GM12865 (cell line): ENCODE measurements at regions not wholly inside any gene's neighbourhood (a gene's known extent, or its start where the extent isn't known, plus 50 kb on each side); places are given as distances from the start of the nearest gene placed in this dataset.

Experiments used
- DNase-seq: peaks from one replicate; pipeline ENCODE4 v3.0.0; 2010; ENCODE audit warnings: low read depth
- H3K4me3 ChIP-seq: 2 replicates; pipeline ENCODE4 v1.5.1; 2011; ENCODE audit warnings: mild to moderate bottlenecking, low read depth, low read length, control low read depth
- TF ChIP-seq, protein P1 (sequence below): IDR thresholded peaks from 2 replicates; pipeline ENCODE4 v1.5.1; 2011; ENCODE audit warnings: low read length, control low read depth, low read depth, inconsistent platforms; ENCODE audit not compliant: insufficient read depth; ENCODE audit errors: missing control alignments

DNA sequence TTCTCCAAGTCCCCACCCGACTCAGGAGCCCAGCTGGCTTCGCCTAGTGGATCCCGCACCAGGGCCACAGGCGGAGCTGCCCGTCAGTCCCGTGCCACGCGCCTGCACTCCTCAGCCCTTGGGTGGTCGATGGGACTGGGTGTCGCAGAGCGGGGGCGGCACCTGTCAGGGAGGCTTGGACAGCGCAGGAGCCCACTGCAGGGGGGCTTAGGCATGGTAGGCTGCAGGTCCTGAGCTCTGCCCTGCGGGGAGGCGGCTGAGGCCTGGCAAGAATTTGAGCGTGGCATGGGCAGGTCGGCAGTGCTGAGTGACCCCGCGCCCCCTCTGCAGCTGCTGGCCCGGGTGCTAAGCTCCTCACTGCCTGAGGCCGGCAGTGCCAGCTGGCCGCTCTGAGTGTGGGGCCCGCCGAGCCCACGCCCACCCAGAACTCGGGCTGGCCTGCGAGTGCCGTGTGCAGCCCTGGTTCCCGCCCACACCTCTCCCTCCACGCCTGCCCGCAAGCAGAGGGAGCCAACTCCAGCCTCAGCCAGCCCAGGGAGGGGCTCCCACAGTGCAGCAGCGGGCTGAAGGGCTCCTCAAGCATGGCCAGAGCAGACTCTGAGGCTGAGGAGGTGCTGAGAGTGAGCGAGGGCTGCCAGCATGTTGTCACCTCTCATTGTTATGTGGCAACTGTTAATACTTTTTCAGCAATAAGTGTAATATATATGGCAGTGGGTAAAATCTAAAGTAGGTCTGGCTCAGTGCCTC, 548.4 kb upstream of the BRINP3 start:
- no peak overlapping the region for H3K4me3 ChIP-seq
- TF ChIP-seq, protein P1, sequence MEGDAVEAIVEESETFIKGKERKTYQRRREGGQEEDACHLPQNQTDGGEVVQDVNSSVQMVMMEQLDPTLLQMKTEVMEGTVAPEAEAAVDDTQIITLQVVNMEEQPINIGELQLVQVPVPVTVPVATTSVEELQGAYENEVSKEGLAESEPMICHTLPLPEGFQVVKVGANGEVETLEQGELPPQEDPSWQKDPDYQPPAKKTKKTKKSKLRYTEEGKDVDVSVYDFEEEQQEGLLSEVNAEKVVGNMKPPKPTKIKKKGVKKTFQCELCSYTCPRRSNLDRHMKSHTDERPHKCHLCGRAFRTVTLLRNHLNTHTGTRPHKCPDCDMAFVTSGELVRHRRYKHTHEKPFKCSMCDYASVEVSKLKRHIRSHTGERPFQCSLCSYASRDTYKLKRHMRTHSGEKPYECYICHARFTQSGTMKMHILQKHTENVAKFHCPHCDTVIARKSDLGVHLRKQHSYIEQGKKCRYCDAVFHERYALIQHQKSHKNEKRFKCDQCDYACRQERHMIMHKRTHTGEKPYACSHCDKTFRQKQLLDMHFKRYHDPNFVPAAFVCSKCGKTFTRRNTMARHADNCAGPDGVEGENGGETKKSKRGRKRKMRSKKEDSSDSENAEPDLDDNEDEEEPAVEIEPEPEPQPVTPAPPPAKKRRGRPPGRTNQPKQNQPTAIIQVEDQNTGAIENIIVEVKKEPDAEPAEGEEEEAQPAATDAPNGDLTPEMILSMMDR, result no peak
- no peak for DNase-seq

DNA sequence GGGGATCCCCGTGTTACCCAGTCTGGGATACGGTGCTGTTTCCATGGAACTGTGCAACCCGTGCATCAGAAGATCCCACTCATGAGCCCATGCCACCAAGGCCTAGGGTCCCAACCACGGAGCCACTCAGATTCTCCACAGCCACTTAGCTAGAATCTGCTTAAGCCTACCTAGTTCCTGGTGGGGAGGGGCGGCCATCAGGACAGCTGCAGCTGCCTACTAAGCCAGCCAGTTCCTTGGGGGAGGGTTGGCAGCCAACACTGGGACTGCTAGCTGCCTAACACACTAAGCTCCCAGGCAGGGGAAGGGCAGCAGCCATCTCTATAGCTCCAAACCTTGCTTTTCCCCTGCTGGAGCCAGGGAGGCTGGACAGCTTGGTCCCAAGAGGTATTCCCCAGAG, 549.2 kb upstream of the BRINP3 start:
- H3K4me3 ChIP-seq, result no peak overlapping the region
- TF ChIP-seq, protein P1, result no peak
- no peak for DNase-seq

DNA sequence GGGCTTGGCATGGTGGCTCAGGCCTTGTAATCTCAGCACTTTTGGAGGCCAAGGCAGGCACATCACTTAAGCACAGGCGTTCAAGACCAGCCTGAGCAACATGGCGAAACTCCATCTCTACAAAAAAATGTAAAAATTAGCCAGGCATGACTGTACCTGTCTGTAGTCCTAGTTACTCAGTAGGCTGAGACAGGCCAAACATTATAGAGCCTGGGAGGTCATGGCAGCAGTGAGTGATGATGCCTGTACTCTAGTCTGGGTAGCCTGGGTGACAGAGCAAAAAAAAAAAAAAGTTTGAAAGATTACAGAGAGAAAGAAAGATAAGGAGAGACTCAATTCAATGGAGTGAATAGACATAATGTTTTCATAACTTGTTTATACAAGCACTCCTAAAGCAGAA, 556.5 kb upstream of the BRINP3 start:
- TF ChIP-seq, protein P1, result no peak

DNA sequence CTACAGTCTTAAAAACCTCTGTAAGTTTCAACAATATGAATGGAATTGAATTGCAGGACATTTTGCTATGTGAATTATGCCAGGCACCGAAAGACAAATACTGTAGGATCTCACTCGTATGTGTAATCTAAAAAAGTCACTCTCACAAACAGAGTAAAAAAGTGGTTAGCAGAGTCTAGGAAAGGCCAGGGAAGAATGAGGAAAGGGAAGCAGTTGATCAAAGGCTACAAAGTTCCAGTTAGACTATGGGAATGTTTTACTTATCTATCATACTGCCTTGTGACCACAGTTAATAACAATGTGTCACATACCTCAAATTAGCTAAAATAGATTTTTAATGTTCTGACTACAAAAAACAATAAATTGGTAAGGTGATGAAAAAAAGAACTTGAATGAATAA, 565.4 kb upstream of the BRINP3 start:
- H3K4me3 ChIP-seq, result no peak overlapping the region
- TF ChIP-seq, protein P1, result no peak
- no peak for DNase-seq

More for the DNA sequence above, 556.5 kb upstream of the BRINP3 start:
- H3K4me3 ChIP-seq, result no peak overlapping the region
- no peak for DNase-seq

DNA sequence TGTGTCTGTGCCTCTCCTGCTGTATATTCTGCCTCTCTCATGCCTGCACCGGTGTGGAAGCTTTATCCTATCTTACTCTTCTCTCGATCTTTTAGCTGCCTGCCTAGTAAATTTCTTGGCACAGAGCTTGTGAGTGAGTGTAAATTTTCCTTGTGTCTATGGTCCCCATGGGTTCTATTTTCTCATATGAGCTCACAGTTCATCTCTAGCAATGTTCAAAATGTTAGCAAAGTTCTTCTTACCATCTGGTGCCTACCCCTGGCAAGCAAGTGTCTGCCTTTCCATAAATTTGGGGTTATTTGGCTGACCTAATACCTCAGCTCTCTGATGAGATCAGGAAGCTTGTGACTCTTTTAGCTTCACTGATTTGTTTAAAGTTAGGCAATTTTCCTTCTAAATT, 572.1 kb upstream of the BRINP3 start:
- DNase-seq, result no peak
- no peak overlapping the region for H3K4me3 ChIP-seq
- TF ChIP-seq, protein P1, result no peak

DNA sequence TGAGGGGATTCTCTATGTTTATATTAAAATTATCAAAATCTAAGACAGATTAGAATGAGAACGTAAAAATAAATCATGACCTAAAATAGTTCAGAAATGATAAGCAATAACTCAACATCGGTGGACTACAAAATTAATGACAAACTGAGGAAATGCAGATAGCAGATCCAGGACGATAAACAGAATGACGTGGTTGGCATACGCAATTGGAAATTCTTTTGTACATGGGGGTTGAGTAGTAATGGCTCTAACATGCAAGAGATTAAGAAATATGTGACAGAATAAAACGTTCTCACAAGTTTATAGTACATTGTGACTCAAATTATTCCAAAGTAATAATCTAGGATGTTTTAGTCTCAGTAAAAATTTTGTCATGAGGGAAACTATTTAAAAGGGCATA, 575.2 kb upstream of the BRINP3 start:
- no peak for DNase-seq
- TF ChIP-seq, protein P1, result no peak
- H3K4me3 ChIP-seq, result no peak overlapping the region

DNA sequence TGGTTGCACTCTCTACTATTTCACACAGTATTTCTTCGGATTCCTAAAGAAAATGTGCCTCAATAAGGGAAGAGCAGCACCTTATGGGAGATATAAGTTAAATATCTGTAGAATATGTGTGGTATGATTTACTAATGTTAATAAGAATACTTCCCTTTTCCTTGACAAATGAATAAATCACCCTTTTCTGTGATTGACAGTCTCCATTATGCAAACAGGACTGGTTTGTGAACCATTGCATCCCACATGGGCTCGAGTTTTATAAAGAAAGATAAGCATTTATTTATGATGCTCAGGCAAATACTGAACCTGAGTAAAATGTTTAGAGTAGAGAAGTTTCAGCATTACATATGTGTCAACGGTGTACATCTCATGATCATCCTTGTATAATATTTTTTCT, 587.7 kb upstream of the BRINP3 start:
- TF ChIP-seq, protein P1, result no peak
- DNase-seq, result no peak
- no peak overlapping the region for H3K4me3 ChIP-seq
